Psoas muscle (tissue), 7 donors: ENCODE measurements at regions not wholly inside any gene's neighbourhood (a gene's known extent, or its start where the extent isn't known, plus 50 kb on each side); places are given as distances from the start of the nearest gene placed in this dataset.
"Not testable (repeated sequence)": the region's sequence is repeated elsewhere in the genome, so short reads cannot be mapped to it uniquely, and the experiment has no call there.

Experiments used
- ATAC-seq, 4 donors: fragments of 200-7000 bp; cut with Tn5 transposase; one replicate each; pipeline ENCODE4 v1.9.1; 2020; ENCODE audit warnings: moderate library complexity in 3 of 4, mild to moderate bottlenecking in 2 of 4
- DNase-seq, 2 donors: peaks; one replicate each; pipeline ENCODE4 v3.0.0-alpha.2; 2020
- H3K27ac ChIP-seq: fragments of 200-600 bp; one replicate; pipeline ENCODE4 v1.8.0; 2022
- H3K27me3 ChIP-seq, 3 donors: fragments of 200-600 bp in 1 of 3; one replicate each; pipeline versions ENCODE4 v1.6.1 to v1.8.0; 2013 to 2022; ENCODE audit warnings: low read length in 2 of 3, mild to moderate bottlenecking in 2 of 3, moderate library complexity in 1 of 3; ENCODE audit not compliant: insufficient read depth in 3 of 3
- H3K36me3 ChIP-seq, 2 donors: fragments of 200-600 bp in 1 of 2; one replicate each; pipeline versions ENCODE4 v1.6.1 to v1.8.0; 2013 to 2022; ENCODE audit warnings: low read depth in 1 of 2, mild to moderate bottlenecking in 1 of 2, moderate library complexity in 1 of 2; ENCODE audit not compliant: insufficient read depth in 1 of 2
- H3K4me1 ChIP-seq: fragments of 200-600 bp; one replicate; pipeline ENCODE4 v1.8.0; 2022
- H3K4me3 ChIP-seq: fragments of 200-600 bp; one replicate; pipeline ENCODE4 v1.8.0; 2022; ENCODE audit warnings: mild to moderate bottlenecking
- H3K9me3 ChIP-seq: fragments of 200-600 bp; one replicate; pipeline ENCODE4 v1.8.0; 2022
- CTCF ChIP-seq: fragments of 200-600 bp; IDR thresholded peaks from one replicate; pipeline ENCODE4 v1.8.0; 2022; ENCODE audit warnings: antibody characterized with exemption
- WGBS, 3 donors: extraction: QIAGEN DNeasy Blood & Tissue Kit; methylation state at CpG; one replicate each; pipeline versions ENCODE4 v1.1.6 to v1.1.7; 2013; 5-methylcytosine and 5-hydroxymethylcytosine counted together
- intact Hi-C, 2 donors: fragments of 100-400 bp; cut with DNase I; formaldehyde crosslinking; loops; one replicate each; pipeline versions ENCODE4 v1.11.0 to v1.14.2; 2022
- donor health status: healthy with polysubstance abuse.
- donor health status: DM: no; HTN: no; CAD: no; lungs with moderate emphysema.
- donor health status: Bipolar disorder and iron deficiency.
- donor health status: healthy.
- donor health status: DM: yes; HTN: yes; CAD: no.
- donor health status: DM: no; HTN: no; CAD: no.
- donor health status: DM: yes; HTN: yes; CAD: no.

DNA sequence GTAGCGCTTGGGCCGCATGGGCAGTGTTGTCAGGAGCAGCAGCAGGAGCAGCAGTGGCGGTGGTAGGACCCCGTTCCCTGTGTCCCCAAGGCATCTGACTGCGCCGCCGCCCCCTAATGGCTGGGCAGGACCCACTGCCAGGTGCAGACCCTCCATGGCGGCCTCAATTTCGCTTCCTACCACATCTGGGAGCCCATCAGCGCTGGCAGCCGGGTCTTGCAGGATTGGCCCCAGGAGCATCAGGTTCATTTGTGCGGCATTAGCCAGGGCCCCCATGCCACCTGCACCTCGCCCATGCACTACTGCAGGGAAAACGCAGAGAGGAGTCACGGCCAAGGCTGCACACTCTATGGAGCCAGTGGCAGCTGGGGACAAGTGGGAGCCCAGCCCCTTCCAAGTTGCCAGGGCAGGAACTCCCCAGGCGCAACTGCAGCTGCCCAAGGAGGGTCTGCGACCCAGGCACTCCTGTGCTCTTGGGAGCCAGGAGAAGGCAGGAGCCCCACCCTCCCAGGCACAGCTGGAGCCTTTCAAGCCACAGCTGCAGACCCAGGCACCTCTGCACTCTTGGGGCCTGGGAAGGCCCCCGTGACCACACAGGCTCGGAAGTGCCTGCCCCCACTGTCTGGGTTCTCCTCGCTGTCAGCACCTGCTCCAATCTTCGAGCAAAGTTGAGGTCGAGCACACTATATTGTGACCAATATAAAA lies 594.2 kb downstream of the KCNJ18 start:
- DNase-seq (no peak), ATAC-seq (no peak)
- TF ChIP-seq CTCF = no peak
- no peaks in the 10 kb centered on the region for H3K4me1 ChIP-seq
- intact Hi-C loops = no loop called here
- no peaks in the 10 kb centered on the region for H3K9me3 ChIP-seq
- WGBS, 3 donors = 74 to 79% (median 78%) methylated on average over 22 of the region's 22 CpGs
- no peaks in the 10 kb centered on the region for H3K36me3 ChIP-seq
- no peak overlapping the region for H3K27ac ChIP-seq
- H3K27me3 ChIP-seq = no peaks in the 10 kb centered on the region
- no peak overlapping the region for H3K4me3 ChIP-seq

- H3K27ac ChIP-seq, H3K27me3 ChIP-seq, H3K36me3 ChIP-seq, DNase-seq, H3K9me3 ChIP-seq, intact Hi-C loops, H3K4me1 ChIP-seq, H3K4me3 ChIP-seq: not testable (repeated sequence)
- WGBS, 3 donors = 87 to 91% (median 88%) methylated on average over 21 to 24 of the region's 33 CpGs
- ATAC-seq = peak in 2 of 4 donors; percentile 58
These were observed 606.2 kb downstream of the KCNJ18 start for GRCh38 chr17:22298484-22298951.

GRCh38 chr17:22300177-22300576 lies 607.9 kb downstream of the KCNJ18 start:
- Histone ChIP-seq H3K27ac (no peak overlapping the region), H3K9me3 (no peaks in the 10 kb centered on the region), H3K27me3 (no peaks in the 10 kb centered on the region), H3K4me3 (no peak overlapping the region), H3K36me3 (no peaks in the 10 kb centered on the region), H3K4me1 (no peaks in the 10 kb centered on the region)
- DNase-seq (no peak), ATAC-seq (no peak)
- intact Hi-C loops = no loop called here
- TF ChIP-seq CTCF = no peak
- 80 to 85% (median 82%) methylated on average over 11 of the region's 11 CpGs for WGBS, 3 donors

GRCh38 chr17:22300731-22301352 lies 608.5 kb downstream of the KCNJ18 start:
- WGBS, 3 donors = 79 to 86% (median 84%) methylated on average over 48 of the region's 48 CpGs
- DNase-seq = no peak
- Histone ChIP-seq H3K9me3 (no peaks in the 10 kb centered on the region), H3K4me1 (no peaks in the 10 kb centered on the region), H3K27me3 (no peaks in the 10 kb centered on the region), H3K27ac (no peak overlapping the region), H3K4me3 (no peak overlapping the region), H3K36me3 (no peaks in the 10 kb centered on the region)
- ATAC-seq = no peak
- intact Hi-C loops = no loop called here
- TF ChIP-seq CTCF = no peak

- Histone ChIP-seq H3K9me3 (no peaks in the 10 kb centered on the region), H3K27me3 (no peaks in the 10 kb centered on the region), H3K4me3 (no peak overlapping the region), H3K27ac (no peak overlapping the region), H3K4me1 (no peaks in the 10 kb centered on the region), H3K36me3 (no peaks in the 10 kb centered on the region)
- intact Hi-C loops = no loop called here
- DNase-seq (no peak), ATAC-seq (no peak)
- WGBS, 3 donors = 89 to 91% (median 89%) methylated on average over 20 of the region's 20 CpGs
- no peak for TF ChIP-seq CTCF
These were observed 609.0 kb downstream of the KCNJ18 start for GRCh38 chr17:22301353-22301745.
